Activated T-helper 17 cell treated with anti-CD3 and anti-CD28 coated beads, Interleukin-2, amount 50 U/mL, for 72 hours (primary cell): ENCODE measurements at regions not wholly inside any gene's neighbourhood (a gene's known extent, or its start where the extent isn't known, plus 50 kb on each side); places are given as distances from the start of the nearest gene placed in this dataset.
A peak's percentile ranks its signal among the peaks of the same experiment; 100 is the strongest.
"Not testable (repeated sequence)": the region's sequence is repeated elsewhere in the genome, so short reads cannot be mapped to it uniquely, and the experiment has no call there.

Experiments used
- ATAC-seq: fragments of 150-1000 bp; cut with Tn5 transposase; replicated peaks from 2 replicates; pipeline ENCODE4 v1.10.0; 2021; ENCODE audit warnings: mild to moderate bottlenecking, moderate library complexity
- H3K27ac Mint-ChIP-seq: one replicate; pipeline ENCODE4 v1.8.0; 2022; ENCODE audit warnings: mixed read lengths
- H3K27me3 Mint-ChIP-seq: one replicate; pipeline ENCODE4 v1.8.0; 2022; ENCODE audit warnings: mixed read lengths
- H3K36me3 Mint-ChIP-seq: one replicate; pipeline ENCODE4 v1.8.0; 2022; ENCODE audit warnings: low read depth, mild to moderate bottlenecking, mixed read lengths
- H3K4me1 Mint-ChIP-seq: one replicate; pipeline ENCODE4 v1.8.0; 2022; ENCODE audit warnings: mixed read lengths
- H3K4me3 Mint-ChIP-seq: one replicate; pipeline ENCODE4 v1.8.0; 2022; ENCODE audit warnings: mild to moderate bottlenecking, mixed read lengths
- H3K9me3 Mint-ChIP-seq: one replicate; pipeline ENCODE4 v1.8.0; 2022; ENCODE audit warnings: mixed read lengths

DNA sequence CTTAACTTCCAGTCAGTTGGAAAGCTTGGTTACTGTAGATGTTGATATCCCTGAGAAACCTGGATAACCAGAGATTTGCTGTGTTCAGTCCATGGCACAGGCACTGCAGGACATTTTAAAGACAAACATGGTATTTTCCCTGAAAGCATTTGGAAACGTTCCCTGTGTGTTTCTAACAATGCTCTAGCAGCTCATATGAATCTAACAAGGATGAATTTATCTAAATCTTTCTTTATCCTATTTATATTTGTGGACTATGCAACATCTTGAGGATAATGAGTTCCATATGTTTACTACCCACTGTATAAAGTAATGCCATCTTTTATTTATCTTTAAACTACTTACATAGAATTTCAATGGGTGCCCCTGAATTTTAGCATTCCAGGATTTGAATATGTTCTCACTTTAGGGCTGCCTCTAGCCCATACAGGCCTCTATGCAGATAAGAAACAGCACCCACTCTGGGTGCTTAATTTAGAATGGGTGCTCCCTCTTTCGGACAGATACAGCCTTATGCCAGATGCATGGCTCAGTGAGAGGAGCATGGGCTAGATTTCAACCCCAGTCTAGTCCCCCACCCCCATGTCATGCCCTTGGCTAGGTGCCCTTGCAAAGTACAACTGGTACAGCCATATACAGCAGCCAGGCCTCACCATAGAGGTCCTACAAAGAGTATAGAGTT lies 50.6 kb upstream of the NEMP2 start:
- H3K27ac Mint-ChIP-seq: no peak overlapping the region
- H3K9me3 Mint-ChIP-seq: no peaks in the 10 kb centered on the region
- ATAC-seq: no peak
- H3K4me1 Mint-ChIP-seq: peaks cover 5% of the 10 kb centered on the region
- no peaks in the 10 kb centered on the region for H3K27me3 Mint-ChIP-seq
- no peak overlapping the region for H3K4me3 Mint-ChIP-seq
- no peaks in the 10 kb centered on the region for H3K36me3 Mint-ChIP-seq

DNA sequence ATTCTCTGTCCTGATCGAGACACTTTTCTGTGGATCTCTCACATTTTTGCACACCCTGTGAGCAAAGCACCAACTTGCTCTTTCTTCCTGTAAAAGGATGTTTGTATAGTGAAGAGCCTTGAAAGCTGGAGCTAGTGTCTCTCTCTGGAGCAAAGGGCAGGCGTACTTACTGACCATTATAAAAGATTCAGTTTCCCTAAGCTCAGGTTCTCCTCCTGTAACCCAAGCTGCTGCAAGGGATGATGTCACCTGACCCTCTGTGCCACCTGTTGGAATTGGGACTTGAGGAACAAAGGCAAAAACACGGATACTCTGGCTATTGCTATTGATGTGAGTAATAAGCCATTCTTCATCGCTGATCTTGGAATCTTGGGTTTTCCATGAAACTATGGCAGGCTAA lies 52.6 kb upstream of the NEMP2 start:
- Mint-ChIP-seq H3K9me3 (no peaks in the 10 kb centered on the region), H3K36me3 (no peaks in the 10 kb centered on the region), H3K27me3 (no peaks in the 10 kb centered on the region), H3K4me1 (peaks cover 5% of the 10 kb centered on the region), H3K4me3 (no peak overlapping the region), H3K27ac (no peak overlapping the region)
- ATAC-seq: no peak

DNA sequence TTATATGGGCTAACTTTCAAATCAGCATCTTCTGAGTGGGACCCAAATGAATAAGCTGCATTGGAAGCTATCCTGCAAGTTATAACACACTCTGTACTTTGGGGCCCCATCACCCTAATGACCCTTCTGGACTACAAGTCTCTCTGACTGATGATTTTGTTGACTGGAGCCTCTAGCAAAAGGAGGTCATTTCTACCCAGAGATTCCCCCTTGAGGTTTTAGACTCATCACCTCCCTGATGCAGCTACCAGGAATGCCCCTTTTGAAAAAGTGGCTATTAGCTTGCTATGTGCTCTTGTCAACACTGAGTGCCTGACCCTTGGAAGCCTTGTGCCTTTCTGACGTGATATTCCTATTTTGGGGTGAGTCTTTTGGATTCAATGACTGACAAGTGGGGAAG lies 54.5 kb upstream of the NEMP2 start:
- ATAC-seq: peak; percentile 11

GRCh38 chr2:190591437-190591836 lies 56.9 kb upstream of the NEMP2 start:
- Mint-ChIP-seq H3K27ac (no peak overlapping the region), H3K9me3 (no peaks in the 10 kb centered on the region), H3K4me1 (no peaks in the 10 kb centered on the region), H3K27me3 (no peaks in the 10 kb centered on the region), H3K4me3 (no peak overlapping the region), H3K36me3 (no peaks in the 10 kb centered on the region)
- ATAC-seq: peak; percentile 11

More for the DNA sequence above, 54.5 kb upstream of the NEMP2 start:
- Mint-ChIP-seq H3K27ac (no peak overlapping the region), H3K4me1 (no peaks in the 10 kb centered on the region), H3K27me3 (no peaks in the 10 kb centered on the region), H3K36me3 (no peaks in the 10 kb centered on the region), H3K9me3 (no peaks in the 10 kb centered on the region), H3K4me3 (no peak overlapping the region)

DNA sequence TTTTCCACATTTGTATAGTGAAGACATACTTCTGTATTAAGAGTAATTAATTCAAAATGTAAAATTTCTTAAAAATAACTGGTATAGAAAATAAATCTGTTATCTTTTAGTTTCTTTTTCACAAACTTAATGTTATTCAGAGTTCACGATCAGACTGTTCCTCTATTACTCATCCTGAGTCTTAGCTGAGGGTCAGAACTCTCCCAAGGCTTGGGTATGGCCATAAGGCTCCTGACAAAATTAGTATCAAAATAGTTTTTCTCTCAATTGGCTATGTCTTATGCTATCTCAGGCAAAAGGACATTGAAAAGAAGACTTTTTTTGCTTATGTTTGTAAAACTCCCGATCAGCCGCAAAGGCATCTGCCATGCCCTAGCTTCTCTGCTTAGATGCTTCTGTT lies 56.1 kb upstream of the NAB1 start:
- Mint-ChIP-seq H3K9me3 (no peaks in the 10 kb centered on the region), H3K27me3 (no peaks in the 10 kb centered on the region), H3K36me3 (no peaks in the 10 kb centered on the region), H3K27ac (no peak overlapping the region), H3K4me1 (no peaks in the 10 kb centered on the region), H3K4me3 (no peak overlapping the region)
- ATAC-seq: no peak

- not testable (repeated sequence) for H3K4me1 Mint-ChIP-seq, H3K27me3 Mint-ChIP-seq, H3K4me3 Mint-ChIP-seq
These were observed 53.0 kb upstream of the NAB1 start for GRCh38 chr2:190595879-190596278.

DNA sequence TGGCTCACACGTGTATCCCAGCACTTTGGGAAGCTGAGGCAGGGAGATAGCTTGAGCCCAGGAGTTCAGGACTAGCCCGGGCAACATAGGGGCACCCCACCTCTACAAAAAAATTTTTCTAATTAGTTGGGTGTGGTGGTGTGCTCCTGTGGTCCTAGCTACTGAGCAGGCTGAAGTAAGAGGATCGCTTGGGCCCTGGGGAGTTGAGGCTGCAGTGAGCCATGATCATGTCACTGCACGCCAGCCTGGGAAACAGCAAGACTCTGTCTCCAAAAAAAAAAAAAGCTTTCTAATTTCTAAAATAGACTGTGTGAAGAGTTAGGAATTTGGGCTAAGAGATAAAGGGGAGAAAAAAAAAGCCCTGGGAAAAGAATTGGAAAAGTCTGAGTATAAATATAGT lies 51.9 kb upstream of the NAB1 start:
- Mint-ChIP-seq H3K4me3 (no peak overlapping the region), H3K4me1 (no peaks in the 10 kb centered on the region), H3K36me3 (no peaks in the 10 kb centered on the region), H3K27ac (no peak overlapping the region), H3K9me3 (no peaks in the 10 kb centered on the region), H3K27me3 (no peaks in the 10 kb centered on the region)
- no peak for ATAC-seq

More at GRCh38 chr2:190595879-190596278, 53.0 kb upstream of the NAB1 start:
- not testable (repeated sequence) for H3K36me3 Mint-ChIP-seq, H3K27ac Mint-ChIP-seq, ATAC-seq, H3K9me3 Mint-ChIP-seq

GRCh38 chr2:190598621-190599020 lies 50.3 kb upstream of the NAB1 start:
- no peaks in the 10 kb centered on the region for H3K36me3 Mint-ChIP-seq
- H3K27ac Mint-ChIP-seq: no peak overlapping the region
- ATAC-seq: no peak
- H3K4me3 Mint-ChIP-seq: no peak overlapping the region
- no peaks in the 10 kb centered on the region for H3K9me3 Mint-ChIP-seq
- H3K4me1 Mint-ChIP-seq: no peaks in the 10 kb centered on the region
- H3K27me3 Mint-ChIP-seq: no peaks in the 10 kb centered on the region

DNA sequence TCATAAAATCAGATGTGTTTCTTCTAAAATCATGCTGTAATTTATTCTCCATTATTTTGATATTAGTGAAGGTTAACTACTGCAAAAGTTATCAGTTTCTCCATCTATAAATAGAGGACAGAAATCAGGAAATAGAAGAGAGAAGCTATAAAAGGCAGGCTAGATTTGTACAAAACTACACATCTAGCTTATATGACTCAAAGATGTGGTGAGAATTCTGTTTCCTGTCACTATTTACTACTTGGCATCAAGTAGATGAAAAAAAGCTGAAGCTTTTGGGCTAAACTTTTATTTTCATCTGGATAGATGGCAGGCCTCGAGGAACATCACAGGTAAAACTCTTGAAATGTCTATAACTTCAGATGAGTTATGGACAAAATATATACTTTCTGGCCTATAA lies 49.8 kb upstream of the NAB1 start:
- H3K36me3 Mint-ChIP-seq: no peaks in the 10 kb centered on the region
- no peak overlapping the region for H3K4me3 Mint-ChIP-seq
- no peak overlapping the region for H3K27ac Mint-ChIP-seq
- no peaks in the 10 kb centered on the region for H3K9me3 Mint-ChIP-seq
- ATAC-seq: no peak
- no peaks in the 10 kb centered on the region for H3K4me1 Mint-ChIP-seq
- no peaks in the 10 kb centered on the region for H3K27me3 Mint-ChIP-seq
